HepG2 (cell line): ENCODE measurements at regions not wholly inside any gene's neighbourhood (a gene's known extent, or its start where the extent isn't known, plus 50 kb on each side); places are given as distances from the start of the nearest gene placed in this dataset.

ENCODE experiments used
- GFI1 ChIP-seq: sonication (generic); formaldehyde crosslinking; IDR thresholded peaks from 2 replicates; pipeline ENCODE4 v1.5.0; 2020; ENCODE audit warnings: missing genetic modification reagents, mild to moderate bottlenecking, borderline replicate concordance
- NFE2L1 ChIP-seq: sonication (generic); formaldehyde crosslinking; IDR thresholded peaks from 2 replicates; pipeline ENCODE4 v1.4.0; 2020; ENCODE audit warnings: missing genetic modification reagents, mild to moderate bottlenecking, borderline replicate concordance
- NFYB ChIP-seq: sonication (generic); formaldehyde crosslinking; IDR thresholded peaks from 2 replicates; pipeline ENCODE4 v1.4.0; 2020; ENCODE audit warnings: missing genetic modification reagents
- NR2F2 ChIP-seq: IDR thresholded peaks from 2 replicates; pipeline ENCODE4 v1.6.1; 2012; ENCODE audit warnings: low read depth, inconsistent platforms, borderline replicate concordance
- POLR2A ChIP-seq, 2 experiments: IDR thresholded peaks; 2 replicates each; pipeline ENCODE4 v1.6.1; 2011; ENCODE audit warnings: low read depth in 2 of 2, low read length in 2 of 2, mild to moderate bottlenecking in 1 of 2, moderate library complexity in 1 of 2; ENCODE audit not compliant: insufficient read depth in 1 of 2
- SMAD1 ChIP-seq: sonication (generic); formaldehyde crosslinking; IDR thresholded peaks from 2 replicates; pipeline ENCODE4 v1.4.0; 2020; ENCODE audit warnings: missing genetic modification reagents, low read depth, mild to moderate bottlenecking, borderline replicate concordance
- SRY ChIP-seq: sonication (generic); formaldehyde crosslinking; IDR thresholded peaks from 2 replicates; pipeline ENCODE4 v1.8.0; 2022; ENCODE audit warnings: mild to moderate bottlenecking, missing genetic modification reagents
- ZBTB7A ChIP-seq: sonication (generic); formaldehyde crosslinking; IDR thresholded peaks from 2 replicates; pipeline ENCODE4 v1.8.0; 2022; ENCODE audit warnings: mild to moderate bottlenecking, missing genetic modification reagents
- ZNF205 ChIP-seq: IDR thresholded peaks from 2 replicates; pipeline ENCODE4 v1.6.1; 2018; ENCODE audit warnings: missing biosample characterization, missing genetic modification reagents
- TF ChIP-seq, protein P1 (sequence below): sonication (generic); formaldehyde crosslinking; IDR thresholded peaks from 2 replicates; pipeline ENCODE4 v1.5.0; 2020; ENCODE audit warnings: mild to moderate bottlenecking, missing genetic modification reagents, moderate library complexity
- TF ChIP-seq, protein P2 (sequence below): sonication (generic); formaldehyde crosslinking; IDR thresholded peaks from 2 replicates; pipeline ENCODE4 v1.5.1; 2020; ENCODE audit warnings: mild to moderate bottlenecking, missing genetic modification reagents, moderate library complexity

DNA sequence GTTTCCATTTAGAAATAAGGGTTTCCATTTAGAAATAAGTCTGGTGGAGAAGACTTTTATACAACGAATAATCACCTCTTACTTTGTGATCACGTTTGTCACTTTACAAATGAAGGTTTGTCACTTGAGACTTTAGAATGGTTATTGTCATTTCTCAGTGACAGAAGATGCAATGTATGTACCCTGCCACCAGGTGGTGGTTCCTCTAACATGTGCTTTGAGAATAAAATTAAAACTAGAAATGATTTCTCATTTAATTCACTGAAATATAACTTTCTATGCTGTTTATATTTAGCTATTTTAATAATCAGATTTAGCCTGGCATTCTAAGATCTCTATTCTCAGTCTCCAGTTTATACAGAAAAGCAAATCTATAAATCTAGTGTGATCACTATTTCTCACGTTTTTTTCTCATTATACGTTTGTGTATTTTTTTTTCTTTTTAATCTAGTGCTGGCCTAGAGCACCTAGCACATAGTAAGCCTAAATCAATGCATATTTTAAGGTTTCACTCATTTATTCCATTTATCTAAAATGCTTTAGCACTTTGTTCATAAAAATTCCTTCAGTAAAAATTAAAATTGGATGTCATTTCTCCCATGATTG is 57.4 kb upstream of the TFAP2D start:
- TF ChIP-seq, protein P1, sequence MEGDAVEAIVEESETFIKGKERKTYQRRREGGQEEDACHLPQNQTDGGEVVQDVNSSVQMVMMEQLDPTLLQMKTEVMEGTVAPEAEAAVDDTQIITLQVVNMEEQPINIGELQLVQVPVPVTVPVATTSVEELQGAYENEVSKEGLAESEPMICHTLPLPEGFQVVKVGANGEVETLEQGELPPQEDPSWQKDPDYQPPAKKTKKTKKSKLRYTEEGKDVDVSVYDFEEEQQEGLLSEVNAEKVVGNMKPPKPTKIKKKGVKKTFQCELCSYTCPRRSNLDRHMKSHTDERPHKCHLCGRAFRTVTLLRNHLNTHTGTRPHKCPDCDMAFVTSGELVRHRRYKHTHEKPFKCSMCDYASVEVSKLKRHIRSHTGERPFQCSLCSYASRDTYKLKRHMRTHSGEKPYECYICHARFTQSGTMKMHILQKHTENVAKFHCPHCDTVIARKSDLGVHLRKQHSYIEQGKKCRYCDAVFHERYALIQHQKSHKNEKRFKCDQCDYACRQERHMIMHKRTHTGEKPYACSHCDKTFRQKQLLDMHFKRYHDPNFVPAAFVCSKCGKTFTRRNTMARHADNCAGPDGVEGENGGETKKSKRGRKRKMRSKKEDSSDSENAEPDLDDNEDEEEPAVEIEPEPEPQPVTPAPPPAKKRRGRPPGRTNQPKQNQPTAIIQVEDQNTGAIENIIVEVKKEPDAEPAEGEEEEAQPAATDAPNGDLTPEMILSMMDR (CRISPR knock-in tag), result peak; percentile 57
- TF ChIP-seq NFYB (CRISPR knock-in tag) (no peak), POLR2A (IDR thresholded peaks at IDR 0.05; ENCODE audit: insufficient read depth in 1 of 2, low read depth in 2 of 2, low read length in 2 of 2) (no peak), GFI1 (no peak), ZNF205 (CRISPR knock-in tag) (no peak), SMAD1 (CRISPR knock-in tag) (no peak), ZBTB7A (CRISPR knock-in tag) (no peak), NFE2L1 (no peak), SRY (CRISPR knock-in tag) (no peak), NR2F2 (no peak)
- TF ChIP-seq, protein P2, sequence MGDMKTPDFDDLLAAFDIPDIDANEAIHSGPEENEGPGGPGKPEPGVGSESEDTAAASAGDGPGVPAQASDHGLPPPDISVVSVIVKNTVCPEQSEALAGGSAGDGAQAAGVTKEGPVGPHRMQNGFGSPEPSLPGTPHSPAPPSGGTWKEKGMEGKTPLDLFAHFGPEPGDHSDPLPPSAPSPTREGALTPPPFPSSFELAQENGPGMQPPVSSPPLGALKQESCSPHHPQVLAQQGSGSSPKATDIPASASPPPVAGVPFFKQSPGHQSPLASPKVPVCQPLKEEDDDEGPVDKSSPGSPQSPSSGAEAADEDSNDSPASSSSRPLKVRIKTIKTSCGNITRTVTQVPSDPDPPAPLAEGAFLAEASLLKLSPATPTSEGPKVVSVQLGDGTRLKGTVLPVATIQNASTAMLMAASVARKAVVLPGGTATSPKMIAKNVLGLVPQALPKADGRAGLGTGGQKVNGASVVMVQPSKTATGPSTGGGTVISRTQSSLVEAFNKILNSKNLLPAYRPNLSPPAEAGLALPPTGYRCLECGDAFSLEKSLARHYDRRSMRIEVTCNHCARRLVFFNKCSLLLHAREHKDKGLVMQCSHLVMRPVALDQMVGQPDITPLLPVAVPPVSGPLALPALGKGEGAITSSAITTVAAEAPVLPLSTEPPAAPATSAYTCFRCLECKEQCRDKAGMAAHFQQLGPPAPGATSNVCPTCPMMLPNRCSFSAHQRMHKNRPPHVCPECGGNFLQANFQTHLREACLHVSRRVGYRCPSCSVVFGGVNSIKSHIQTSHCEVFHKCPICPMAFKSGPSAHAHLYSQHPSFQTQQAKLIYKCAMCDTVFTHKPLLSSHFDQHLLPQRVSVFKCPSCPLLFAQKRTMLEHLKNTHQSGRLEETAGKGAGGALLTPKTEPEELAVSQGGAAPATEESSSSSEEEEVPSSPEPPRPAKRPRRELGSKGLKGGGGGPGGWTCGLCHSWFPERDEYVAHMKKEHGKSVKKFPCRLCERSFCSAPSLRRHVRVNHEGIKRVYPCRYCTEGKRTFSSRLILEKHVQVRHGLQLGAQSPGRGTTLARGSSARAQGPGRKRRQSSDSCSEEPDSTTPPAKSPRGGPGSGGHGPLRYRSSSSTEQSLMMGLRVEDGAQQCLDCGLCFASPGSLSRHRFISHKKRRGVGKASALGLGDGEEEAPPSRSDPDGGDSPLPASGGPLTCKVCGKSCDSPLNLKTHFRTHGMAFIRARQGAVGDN (CRISPR knock-in tag), result no peak
